ENCODE measurements at regions not wholly inside any gene's neighbourhood (a gene's known extent, or its start where the extent isn't known, plus 50 kb on each side); places are given as distances from the start of the nearest gene placed in this dataset.

DNA sequence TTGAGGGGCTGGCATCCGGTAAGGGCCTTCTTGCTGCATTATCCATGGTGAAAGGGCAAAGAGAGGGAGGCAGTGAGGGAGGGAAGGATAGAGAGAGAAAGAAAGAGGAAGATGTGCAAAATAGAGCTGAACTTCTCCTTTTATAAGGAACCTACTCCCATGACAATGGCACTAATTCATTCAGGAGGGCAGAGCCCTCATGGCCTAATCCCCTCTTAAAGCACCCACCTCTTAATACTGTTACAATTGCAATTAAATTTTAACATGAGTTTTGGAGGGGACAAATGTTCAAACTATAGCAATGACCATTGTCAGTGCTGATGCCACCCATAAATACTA lies 60.2 kb downstream of the CXCR4 start:
- Histone ChIP-seq H4K20me1 (replicated peaks; ENCODE audit: insufficient read depth) (no peaks in the 10 kb centered on the region), H2AFZ (peak overlapping the region; percentile 89), H3K36me3 (ENCODE audit: insufficient read depth) (no peaks in the 10 kb centered on the region), H3K4me3 (no peak overlapping the region), H3K4me2 (no peak overlapping the region), H3F3A (replicated peaks; ENCODE audit: low read depth) (no peaks in the 10 kb centered on the region), H3K9me2 (ENCODE audit: insufficient read depth) (peaks cover 4% of the 10 kb centered on the region; the same call in 1 of the 2 replicates), H3K27me3 (ENCODE audit: insufficient read depth) (no peaks in the 10 kb centered on the region), H3K27ac (ENCODE audit: low read depth) (no peak overlapping the region), H3K79me2 (replicated peaks; ENCODE audit: insufficient read depth) (no peaks in the 10 kb centered on the region), H3K4me1 (ENCODE audit: insufficient read depth) (no peaks in the 10 kb centered on the region)
- no peak overlapping the region for H3K27ac Mint-ChIP-seq
- no peak overlapping the region for H3K4me3 Mint-ChIP-seq
- no peaks in the 10 kb centered on the region for H3K36me3 Mint-ChIP-seq (ENCODE audit: low read depth)
- H3K27me3 Mint-ChIP-seq (ENCODE audit: insufficient read depth, low read depth, poor library complexity) = no peaks in the 10 kb centered on the region
- no peak for DNase-seq (ENCODE audit: low spot score)
- peaks cover 5% of the 10 kb centered on the region; the same call in 1 of the 3 replicates for H3K4me1 Mint-ChIP-seq
- no peak for TF ChIP-seq EZH2phosphoT487 (IDR thresholded peaks at IDR 0.05; ENCODE audit: unreplicated experiment)
- TF ChIP-seq, protein P1, sequence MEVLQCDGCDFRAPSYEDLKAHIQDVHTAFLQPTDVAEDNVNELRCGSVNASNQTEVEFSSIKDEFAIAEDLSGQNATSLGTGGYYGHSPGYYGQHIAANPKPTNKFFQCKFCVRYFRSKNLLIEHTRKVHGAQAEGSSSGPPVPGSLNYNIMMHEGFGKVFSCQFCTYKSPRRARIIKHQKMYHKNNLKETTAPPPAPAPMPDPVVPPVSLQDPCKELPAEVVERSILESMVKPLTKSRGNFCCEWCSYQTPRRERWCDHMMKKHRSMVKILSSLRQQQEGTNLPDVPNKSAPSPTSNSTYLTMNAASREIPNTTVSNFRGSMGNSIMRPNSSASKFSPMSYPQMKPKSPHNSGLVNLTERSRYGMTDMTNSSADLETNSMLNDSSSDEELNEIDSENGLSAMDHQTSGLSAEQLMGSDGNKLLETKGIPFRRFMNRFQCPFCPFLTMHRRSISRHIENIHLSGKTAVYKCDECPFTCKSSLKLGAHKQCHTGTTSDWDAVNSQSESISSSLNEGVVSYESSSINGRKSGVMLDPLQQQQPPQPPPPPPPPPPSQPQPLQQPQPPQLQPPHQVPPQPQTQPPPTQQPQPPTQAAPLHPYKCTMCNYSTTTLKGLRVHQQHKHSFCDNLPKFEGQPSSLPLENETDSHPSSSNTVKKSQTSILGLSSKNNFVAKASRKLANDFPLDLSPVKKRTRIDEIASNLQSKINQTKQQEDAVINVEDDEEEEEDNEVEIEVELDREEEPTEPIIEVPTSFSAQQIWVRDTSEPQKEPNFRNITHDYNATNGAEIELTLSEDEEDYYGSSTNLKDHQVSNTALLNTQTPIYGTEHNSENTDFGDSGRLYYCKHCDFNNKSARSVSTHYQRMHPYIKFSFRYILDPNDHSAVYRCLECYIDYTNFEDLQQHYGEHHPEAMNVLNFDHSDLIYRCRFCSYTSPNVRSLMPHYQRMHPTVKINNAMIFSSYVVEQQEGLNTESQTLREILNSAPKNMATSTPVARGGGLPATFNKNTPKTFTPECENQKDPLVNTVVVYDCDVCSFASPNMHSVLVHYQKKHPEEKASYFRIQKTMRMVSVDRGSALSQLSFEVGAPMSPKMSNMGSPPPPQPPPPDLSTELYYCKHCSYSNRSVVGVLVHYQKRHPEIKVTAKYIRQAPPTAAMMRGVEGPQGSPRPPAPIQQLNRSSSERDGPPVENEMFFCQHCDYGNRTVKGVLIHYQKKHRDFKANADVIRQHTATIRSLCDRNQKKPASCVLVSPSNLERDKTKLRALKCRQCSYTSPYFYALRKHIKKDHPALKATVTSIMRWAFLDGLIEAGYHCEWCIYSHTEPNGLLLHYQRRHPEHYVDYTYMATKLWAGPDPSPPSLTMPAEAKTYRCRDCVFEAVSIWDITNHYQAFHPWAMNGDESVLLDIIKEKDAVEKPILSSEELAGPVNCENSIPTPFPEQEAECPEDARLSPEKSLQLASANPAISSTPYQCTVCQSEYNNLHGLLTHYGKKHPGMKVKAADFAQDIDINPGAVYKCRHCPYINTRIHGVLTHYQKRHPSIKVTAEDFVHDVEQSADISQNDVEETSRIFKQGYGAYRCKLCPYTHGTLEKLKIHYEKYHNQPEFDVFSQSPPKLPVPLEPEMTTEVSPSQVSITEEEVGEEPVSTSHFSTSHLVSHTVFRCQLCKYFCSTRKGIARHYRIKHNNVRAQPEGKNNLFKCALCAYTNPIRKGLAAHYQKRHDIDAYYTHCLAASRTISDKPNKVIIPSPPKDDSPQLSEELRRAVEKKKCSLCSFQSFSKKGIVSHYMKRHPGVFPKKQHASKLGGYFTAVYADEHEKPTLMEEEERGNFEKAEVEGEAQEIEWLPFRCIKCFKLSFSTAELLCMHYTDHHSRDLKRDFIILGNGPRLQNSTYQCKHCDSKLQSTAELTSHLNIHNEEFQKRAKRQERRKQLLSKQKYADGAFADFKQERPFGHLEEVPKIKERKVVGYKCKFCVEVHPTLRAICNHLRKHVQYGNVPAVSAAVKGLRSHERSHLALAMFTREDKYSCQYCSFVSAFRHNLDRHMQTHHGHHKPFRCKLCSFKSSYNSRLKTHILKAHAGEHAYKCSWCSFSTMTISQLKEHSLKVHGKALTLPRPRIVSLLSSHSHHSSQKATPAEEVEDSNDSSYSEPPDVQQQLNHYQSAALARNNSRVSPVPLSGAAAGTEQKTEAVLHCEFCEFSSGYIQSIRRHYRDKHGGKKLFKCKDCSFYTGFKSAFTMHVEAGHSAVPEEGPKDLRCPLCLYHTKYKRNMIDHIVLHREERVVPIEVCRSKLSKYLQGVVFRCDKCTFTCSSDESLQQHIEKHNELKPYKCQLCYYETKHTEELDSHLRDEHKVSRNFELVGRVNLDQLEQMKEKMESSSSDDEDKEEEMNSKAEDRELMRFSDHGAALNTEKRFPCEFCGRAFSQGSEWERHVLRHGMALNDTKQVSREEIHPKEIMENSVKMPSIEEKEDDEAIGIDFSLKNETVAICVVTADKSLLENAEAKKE (CRISPR knock-in tag; IDR thresholded peaks at IDR 0.05) = no peak
- TF ChIP-seq CREB1 (CRISPR knock-in tag; IDR thresholded peaks at IDR 0.05; ENCODE audit: low read depth) = no peak
- TF ChIP-seq JUNB (IDR thresholded peaks at IDR 0.05; ENCODE audit: unreplicated experiment) = no peak
- TF ChIP-seq ZNF331 (CRISPR knock-in tag; IDR thresholded peaks at IDR 0.05; ENCODE audit: low read depth) = no peak
- TF ChIP-seq, protein P2, sequence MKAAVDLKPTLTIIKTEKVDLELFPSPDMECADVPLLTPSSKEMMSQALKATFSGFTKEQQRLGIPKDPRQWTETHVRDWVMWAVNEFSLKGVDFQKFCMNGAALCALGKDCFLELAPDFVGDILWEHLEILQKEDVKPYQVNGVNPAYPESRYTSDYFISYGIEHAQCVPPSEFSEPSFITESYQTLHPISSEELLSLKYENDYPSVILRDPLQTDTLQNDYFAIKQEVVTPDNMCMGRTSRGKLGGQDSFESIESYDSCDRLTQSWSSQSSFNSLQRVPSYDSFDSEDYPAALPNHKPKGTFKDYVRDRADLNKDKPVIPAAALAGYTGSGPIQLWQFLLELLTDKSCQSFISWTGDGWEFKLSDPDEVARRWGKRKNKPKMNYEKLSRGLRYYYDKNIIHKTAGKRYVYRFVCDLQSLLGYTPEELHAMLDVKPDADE (IDR thresholded peaks at IDR 0.05) = no peak
- no peak for TF ChIP-seq STAT1 (IDR thresholded peaks at IDR 0.05; ENCODE audit: unreplicated experiment)
- TF ChIP-seq NANOG (IDR thresholded peaks at IDR 0.05; ENCODE audit: borderline replicate concordance) = no peak
- no peak for TF ChIP-seq EZH2 (IDR thresholded peaks at IDR 0.05; ENCODE audit: low read depth, unreplicated experiment)
- TF ChIP-seq ZNF114 (CRISPR knock-in tag; IDR thresholded peaks at IDR 0.05) = no peak
- no peak for TF ChIP-seq POLR2AphosphoS5 (IDR thresholded peaks at IDR 0.05; ENCODE audit: low read depth)
- TF ChIP-seq, protein P3, sequence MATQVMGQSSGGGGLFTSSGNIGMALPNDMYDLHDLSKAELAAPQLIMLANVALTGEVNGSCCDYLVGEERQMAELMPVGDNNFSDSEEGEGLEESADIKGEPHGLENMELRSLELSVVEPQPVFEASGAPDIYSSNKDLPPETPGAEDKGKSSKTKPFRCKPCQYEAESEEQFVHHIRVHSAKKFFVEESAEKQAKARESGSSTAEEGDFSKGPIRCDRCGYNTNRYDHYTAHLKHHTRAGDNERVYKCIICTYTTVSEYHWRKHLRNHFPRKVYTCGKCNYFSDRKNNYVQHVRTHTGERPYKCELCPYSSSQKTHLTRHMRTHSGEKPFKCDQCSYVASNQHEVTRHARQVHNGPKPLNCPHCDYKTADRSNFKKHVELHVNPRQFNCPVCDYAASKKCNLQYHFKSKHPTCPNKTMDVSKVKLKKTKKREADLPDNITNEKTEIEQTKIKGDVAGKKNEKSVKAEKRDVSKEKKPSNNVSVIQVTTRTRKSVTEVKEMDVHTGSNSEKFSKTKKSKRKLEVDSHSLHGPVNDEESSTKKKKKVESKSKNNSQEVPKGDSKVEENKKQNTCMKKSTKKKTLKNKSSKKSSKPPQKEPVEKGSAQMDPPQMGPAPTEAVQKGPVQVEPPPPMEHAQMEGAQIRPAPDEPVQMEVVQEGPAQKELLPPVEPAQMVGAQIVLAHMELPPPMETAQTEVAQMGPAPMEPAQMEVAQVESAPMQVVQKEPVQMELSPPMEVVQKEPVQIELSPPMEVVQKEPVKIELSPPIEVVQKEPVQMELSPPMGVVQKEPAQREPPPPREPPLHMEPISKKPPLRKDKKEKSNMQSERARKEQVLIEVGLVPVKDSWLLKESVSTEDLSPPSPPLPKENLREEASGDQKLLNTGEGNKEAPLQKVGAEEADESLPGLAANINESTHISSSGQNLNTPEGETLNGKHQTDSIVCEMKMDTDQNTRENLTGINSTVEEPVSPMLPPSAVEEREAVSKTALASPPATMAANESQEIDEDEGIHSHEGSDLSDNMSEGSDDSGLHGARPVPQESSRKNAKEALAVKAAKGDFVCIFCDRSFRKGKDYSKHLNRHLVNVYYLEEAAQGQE (IDR thresholded peaks at IDR 0.05; ENCODE audit: unreplicated experiment) = no peak
- no peak for ATAC-seq
- H3K9me3 Mint-ChIP-seq = no peaks in the 10 kb centered on the region; the same call in 2 of the 3 replicates

Measured in GM23338 (cell line).